Suprapubic skin (tissue), 4 donors: ENCODE measurements at regions not wholly inside any gene's neighbourhood (a gene's known extent, or its start where the extent isn't known, plus 50 kb on each side); places are given as distances from the start of the nearest gene placed in this dataset.
"Not testable (repeated sequence)": the region's sequence is repeated elsewhere in the genome, so short reads cannot be mapped to it uniquely, and the experiment has no call there.

Experiments
- CTCF ChIP-seq, 2 donors: fragments of 200-600 bp in 1 of 2; fragments of 450-650 bp in 1 of 2; sonication (generic) in 1 of 2; IDR thresholded peaks; one replicate each; pipeline ENCODE4 v1.5.1; 2016 to 2019; ENCODE audit warnings: antibody characterized with exemption in 2 of 2, mild to moderate bottlenecking in 1 of 2, moderate library complexity in 1 of 2
- EP300 ChIP-seq: sonication (generic); formaldehyde crosslinking; IDR thresholded peaks from one replicate; pipeline ENCODE4 v1.6.1; 2017; ENCODE audit warnings: antibody characterized with exemption
- POLR2A ChIP-seq, 2 donors: fragments of 450-650 bp; IDR thresholded peaks; one replicate each; pipeline ENCODE4 v1.6.1; 2017; ENCODE audit warnings: antibody characterized with exemption in 2 of 2, mild to moderate bottlenecking in 2 of 2, moderate library complexity in 2 of 2
- POLR2AphosphoS5 ChIP-seq, 3 donors: sonication (generic); formaldehyde crosslinking; IDR thresholded peaks; one replicate each; pipeline ENCODE4 v1.6.1; 2017; ENCODE audit warnings: antibody characterized with exemption in 3 of 3

GRCh38 chr9:40107251-40107650 lies 751.8 kb downstream of the SPATA31A1 start:
- TF ChIP-seq EP300; POLR2AphosphoS5 (IDR thresholded peaks at IDR 0.05); CTCF (IDR thresholded peaks at IDR 0.05); POLR2A (IDR thresholded peaks at IDR 0.05): not testable (repeated sequence)
